EH (cell line): ENCODE measurements at regions not wholly inside any gene's neighbourhood (a gene's known extent, or its start where the extent isn't known, plus 50 kb on each side); places are given as distances from the start of the nearest gene placed in this dataset.

ENCODE experiments used
- DNase-seq: peaks from one replicate; pipeline ENCODE4 v3.0.0-alpha.2; 2015; ENCODE audit warnings: low read depth

DNA sequence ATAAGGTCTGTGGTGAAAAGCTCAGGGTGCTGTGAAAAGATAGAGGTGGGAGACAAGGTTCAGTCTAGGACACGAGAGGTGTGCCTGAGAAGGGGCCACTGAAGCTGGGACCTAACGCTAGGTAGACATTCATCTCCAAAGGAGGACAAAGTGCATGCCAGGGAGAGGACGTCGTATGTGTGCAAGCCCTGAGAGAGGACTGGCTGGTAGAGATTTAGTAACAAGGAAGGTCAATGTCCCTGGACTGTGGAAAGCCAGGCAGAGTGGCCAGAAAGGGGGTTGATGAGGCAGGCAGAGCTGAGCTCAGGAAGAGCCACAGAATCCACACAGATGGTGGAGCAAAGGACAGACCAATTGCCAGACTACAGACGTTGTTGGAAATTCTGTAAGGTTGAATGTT, 817.6 kb downstream of the CCSER2 start:
- no peak for DNase-seq

DNA sequence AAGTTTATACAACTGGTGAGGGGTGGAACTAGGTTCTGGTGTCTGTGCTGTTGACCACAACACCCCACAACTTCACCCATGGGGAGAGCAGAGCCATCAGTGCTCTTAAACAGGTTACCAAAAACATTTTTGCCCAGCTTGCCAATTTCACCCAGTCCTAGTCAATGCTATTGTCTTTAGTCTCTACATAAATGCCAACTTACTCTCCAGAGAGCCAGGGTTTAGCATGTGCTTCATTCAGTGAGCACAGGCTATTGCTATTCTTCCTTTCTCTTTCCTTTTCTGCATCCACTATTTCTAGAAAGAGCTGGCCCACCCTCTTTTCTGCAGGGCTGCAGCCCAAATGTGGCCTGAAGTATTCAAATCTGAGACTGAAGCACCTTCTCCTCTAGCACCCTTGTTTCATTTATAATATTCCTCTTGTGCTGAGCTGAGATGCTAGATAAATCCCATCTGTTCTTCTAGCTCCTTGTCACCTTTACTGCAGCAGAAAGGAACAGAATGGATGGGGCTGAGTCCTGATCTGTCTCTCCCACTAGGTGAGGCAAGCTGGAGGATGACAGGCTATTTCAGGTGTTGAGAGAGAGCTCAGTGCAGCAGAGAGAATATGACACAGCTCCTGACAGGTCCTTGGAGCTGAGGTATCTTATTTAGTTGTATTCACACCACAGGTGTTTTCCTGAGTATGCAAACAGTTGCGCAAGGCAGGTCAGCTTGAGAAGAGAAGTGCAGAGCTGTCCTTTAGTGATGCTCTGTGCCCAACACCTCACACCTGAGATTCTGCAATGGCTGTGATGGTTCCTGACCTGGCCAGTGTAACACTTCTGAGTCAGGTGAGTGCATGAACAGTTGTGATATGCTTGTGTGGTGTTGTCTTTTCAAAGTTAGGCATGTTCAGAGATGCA, 819.2 kb downstream of the CCSER2 start:
- no peak for DNase-seq

DNA sequence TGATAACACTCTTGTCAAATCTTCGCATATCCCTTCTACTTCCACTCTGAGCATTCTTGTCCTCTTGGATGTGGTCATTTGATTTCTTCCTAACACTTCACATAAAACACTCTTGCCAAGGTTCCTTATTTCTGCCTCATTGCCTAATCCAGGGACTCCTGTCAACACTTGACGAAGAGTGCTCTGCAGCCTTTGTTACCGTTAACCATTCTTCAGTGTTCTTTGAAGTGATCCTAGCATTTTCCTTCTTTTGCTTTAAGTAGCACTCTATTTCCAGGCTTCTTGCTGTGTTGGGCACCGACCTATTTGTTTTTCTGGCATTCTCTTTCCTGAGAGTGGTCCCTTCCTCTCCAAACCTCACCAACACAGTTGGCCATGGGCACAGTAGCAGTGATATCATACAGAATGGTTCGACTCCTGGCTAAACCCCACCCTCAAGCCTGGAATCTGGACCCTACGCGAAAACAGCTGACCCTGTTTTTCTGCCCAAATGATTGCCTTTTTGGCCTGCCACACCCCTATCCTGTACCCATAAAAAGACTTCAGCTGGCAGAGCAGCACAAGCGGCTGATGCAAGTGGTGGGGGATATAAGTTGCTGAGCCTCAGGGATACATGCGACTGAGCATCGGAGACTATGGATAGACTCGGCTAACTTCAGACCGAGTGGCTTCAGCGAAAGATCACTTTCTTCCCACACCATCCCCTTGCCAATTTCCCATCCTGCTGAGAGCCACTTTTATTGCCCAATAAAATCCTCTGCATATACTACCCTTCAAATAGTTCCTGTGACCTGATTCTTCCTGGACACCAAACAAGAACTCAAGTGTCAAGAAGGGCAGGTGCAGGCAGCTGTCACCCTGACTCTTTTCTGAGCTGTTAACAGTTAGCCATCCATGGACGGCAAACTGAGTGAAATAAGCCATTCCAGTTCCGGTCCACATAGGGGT, 820.6 kb downstream of the CCSER2 start:
- no peak for DNase-seq

DNA sequence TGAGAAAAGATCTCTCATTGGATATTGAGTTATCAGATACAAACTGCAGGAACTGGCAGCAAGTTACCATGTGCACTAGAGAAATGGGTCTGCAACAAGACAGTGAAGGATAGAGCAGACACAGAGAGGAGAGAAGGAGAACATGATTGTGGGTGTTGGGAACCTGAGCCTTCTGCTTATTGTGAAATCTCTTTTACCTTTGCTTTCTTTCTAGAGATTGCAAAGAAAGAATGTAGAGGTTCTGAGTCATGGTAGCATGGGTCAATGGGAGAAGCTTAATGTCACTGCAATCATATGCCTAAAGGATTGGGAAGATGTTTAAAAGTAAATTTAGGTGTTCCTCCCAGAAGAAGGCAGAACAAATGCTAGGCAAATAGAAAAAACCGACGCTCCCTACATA, 821.4 kb downstream of the CCSER2 start:
- DNase-seq, result no peak

DNA sequence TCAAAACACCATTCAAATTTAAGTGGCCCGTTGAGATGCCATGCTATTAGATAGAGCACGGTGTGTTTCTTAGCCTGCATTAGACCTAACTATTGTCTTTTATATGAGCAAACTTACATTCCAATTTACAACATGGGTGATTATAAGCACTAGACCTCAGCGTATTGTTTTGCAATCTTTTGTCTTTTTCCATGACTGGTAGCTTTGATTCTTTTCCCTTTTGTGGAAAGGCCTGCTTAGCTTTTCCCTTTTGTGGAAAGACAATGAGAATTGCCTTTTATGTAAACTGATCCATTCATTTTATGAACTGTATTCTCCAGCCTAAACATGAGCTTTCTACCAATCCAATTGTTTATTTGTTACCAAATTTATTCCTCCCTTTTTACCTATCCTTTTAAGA, 823.1 kb downstream of the CCSER2 start:
- no peak for DNase-seq

DNA sequence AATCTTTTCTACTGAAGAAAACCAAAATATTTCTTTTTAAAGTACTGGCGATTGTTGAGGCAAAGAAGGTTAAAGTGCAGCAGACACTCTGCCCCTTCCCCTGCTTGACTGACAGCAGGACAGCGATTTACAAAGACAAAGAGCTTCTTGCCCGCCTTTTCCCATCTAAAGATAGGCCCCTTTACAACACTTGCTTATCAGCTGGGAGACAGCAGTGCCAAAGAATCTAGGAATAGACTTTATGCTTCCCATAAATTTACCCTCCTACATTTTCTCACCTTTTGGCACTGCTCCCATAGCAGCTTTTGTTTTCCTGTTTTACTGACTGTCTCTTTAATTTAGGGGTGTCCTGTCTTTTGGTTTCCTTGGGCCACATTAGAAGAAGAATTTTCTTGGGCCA, 824.1 kb downstream of the CCSER2 start:
- no peak for DNase-seq

DNA sequence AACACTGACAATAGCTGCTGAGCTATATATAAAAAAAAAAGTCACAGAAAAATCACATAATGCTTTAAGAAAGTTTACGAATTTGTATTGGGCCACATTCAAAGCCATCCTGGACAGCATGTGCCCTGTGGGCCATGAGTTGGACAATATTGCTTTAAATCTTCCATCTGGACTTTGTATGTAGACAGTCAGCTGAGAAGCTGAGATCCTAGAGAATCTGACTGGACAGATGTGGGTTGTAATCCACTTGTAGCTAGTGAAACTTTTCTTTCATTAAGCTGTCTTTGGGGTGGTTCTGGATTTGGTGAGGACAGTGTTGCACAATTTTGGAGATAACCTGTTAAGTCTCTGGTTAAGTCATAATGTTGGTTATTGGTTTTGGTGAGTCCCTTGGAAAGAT, 824.5 kb downstream of the CCSER2 start:
- DNase-seq, result no peak

DNA sequence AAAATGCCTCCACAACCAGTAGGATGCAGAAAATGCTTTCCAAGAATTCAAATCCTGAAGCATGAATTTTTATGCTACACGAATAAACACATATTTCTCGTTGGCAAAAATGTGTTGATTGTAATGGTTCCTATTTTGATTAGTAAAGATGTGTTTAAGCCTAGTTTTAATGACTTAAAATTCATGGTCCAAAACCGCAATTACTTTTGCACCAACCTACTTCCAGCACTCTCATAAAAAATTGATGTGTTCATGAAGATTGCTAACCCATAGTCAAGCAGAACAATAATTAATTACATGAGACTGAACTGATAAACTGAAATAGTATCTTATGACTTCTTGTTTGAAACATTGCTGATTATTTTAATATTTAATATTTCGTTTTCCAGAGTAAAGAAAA, 828.8 kb downstream of the CCSER2 start:
- DNase-seq, result no peak

DNA sequence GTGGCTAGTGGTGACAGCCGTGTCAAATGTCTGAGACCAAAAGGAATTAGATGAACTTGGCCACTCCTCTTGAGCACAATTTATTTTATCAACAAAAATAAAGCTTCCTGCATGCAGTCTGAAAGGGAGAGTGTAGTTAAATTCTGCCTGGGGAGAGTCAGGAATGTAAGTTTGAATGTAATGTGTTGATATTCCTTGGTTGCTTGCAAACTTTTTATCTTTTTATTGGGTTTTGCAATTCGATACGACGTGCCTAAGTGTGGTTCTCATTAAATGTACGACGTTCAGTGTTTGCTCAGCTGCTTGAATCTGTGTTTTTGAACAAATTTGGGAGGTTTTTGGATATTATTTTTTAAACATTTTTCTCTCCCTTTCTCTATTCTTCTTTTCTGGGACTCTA, 839.9 kb downstream of the CCSER2 start:
- no peak for DNase-seq

DNA sequence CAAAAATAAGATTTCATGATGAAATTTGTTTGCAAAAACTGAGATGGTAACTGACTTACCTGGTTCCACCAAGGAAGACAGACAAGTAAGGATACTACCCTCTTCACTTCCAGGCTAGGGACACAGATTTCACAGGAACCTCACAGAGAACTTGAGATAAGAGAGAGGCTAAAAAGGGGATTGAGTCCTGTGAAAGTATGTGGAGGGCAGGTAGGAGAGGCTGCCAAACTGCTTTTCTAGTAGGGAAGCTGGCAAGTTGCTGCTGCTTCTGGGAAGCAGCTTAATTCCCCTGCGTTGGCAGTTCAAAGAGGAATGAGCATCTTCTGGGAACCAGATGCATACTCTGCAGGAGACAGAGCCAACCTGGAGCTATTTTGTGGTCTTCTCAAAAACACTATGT, 841.6 kb downstream of the CCSER2 start:
- no peak for DNase-seq

DNA sequence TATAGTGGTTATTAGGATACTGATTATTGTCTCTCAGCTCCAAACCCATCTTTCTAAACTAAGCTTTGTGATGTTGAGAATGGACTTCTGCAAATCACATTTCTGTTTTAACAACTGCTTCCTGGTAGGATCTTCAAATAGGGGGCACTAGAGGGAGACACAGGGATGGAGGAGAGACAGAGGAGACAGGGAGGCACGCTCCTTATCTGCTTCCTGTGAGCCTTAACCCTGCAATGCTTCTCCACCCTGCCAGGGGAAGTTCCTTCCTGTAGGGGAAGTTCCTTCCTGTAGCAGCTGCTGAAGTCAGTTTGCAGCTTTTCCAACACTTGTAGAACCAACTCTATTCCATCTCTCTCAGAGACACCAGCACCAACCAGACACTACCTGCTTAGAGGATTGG, 847.2 kb downstream of the CCSER2 start:
- no peak for DNase-seq

DNA sequence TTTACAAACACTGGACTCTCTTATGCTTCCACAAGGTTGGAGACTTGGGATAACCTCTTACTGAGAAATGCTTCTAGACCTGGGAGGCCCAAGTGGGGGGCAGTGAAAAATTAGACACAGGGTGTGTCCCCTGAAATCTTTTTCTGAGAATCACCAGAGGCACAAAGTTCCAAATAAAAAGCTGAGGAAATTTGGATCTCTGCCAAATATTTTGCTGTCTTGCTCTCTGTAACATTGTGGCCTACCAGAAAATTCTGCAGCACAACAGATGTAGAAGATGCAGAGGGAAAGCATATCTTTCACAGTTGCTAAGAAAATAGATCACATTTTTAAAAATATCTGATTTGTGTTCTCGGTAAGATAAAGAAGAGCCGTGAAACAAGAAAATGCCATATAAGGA, 849.4 kb downstream of the CCSER2 start:
- no peak for DNase-seq

DNA sequence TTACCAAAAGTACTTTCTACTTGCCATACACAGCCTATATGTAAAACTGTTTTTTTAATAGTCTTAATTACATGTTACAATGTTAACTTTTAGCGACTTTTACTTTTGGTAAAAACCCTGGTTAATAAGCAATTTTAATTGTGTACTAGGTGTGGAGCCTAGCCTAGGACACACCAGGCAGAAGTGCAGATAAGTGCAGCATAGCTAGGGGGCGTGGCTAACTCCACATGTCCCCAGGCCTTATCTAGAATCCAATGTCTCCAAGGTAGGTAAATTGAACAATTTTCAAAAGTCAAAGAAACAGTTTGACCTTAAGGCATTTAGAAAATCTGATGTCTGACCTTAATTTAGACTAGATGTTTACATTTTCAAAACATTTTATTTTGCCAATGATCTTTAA, 858.7 kb downstream of the CCSER2 start:
- DNase-seq, result no peak

DNA sequence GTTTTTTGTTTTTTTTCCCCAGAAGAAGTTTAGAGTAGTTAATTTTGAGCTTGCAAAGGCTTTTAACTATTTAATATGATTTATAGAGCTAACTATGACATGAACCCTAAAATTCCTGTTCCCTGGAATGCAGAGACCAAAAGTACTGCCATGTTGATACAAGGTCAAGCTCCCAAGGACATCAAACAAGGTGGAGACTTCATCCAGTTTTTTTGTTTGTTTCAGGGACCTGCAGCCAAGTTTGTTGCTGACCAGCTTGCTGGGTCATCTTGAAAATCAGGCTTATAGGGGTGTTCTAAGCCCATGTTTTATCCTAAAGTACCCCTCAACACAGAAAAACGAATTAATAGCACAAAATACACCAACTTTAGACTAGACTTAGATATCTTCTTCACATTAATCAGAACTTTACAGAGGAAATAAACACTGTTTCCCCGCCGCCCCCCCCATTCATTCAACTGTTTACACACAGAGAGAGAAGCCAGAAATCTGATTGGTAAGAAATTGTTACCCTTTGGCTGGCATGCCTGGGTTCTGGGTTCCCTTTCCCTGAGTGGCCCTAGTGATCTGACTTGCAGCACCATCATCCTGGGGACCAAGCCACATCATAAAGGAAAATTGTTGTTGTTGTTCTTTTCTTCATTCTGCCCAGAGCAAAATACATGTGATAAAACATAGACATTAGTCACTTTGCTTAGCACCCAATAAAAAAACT, 860.5 kb downstream of the CCSER2 start:
- no peak for DNase-seq

DNA sequence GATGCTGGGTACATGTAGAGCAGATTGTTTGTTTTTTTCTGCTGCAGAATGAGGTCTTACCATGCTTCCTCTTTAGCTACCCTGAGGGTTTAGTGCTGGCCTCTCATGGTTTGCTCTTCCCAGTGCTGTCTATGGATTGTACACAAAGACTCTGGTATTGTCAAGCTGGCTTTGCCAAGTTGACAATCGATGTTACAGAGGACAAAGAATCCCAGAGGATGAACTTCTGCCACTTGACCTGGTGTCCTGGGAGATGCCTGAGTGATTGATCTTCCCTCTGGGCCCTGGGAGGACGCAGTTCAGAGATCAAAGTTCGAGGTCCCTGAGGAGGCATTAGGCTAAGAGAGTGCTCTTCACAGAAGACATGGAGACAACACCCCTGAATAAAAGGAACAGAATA, 865.4 kb downstream of the CCSER2 start:
- DNase-seq, result no peak

DNA sequence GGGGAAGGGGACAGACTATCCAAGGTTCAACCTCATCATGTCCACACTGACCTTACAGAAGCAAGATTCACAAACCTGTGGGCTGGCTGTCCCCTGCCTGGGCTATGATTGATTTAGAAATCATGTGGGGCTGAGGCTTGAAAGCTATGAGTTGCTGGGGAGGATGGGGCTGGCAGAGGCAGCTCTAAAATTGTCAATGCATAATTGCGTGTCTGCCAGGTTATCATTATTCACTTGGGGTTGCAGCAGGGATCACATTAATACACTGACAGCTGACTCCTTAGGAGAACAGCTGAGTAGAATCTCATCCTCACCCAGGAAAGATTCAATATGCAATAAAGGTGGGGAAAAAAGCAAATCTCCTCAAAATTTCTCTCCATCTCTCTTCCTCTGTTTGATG, 866.3 kb downstream of the CCSER2 start:
- no peak for DNase-seq

DNA sequence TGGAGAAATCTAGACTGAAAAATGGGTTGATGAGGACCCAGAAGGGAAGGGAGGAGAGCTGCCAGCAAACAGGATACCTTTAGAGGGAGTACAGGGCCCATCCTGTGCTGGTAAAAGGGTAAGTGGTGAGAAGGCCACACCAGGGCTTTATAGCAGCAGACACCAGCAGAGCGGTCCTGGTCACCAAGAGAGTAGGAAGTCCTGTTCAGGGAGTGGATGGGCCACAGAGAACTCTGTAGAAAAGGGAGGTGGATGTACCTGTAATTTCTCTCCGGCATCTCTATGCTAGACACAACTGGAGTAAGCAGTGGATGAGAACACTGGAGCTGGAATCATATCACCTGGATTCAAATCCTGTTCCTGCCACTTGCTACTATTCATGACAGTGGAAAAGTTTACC, 867.2 kb downstream of the CCSER2 start:
- DNase-seq, result no peak

DNA sequence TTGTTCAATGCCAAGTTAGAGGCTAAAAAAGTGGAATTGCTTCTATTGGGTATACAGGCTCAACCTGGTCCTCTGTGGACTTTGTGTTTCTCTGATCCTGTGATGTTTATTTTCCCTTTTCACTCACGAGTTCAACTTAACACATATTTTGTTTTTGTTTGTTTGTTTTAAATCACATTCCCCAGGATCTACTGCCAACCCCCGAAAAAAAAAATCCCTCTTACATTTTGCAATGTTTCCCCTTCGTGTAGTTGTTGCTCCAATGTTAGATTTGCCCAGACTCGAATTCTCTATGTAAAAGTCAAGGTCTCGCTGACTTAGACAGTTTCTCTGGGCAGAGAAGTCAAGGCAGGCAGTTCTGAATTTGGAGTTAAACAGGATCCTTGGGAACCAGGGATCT, 876.4 kb downstream of the CCSER2 start:
- DNase-seq, result no peak

DNA sequence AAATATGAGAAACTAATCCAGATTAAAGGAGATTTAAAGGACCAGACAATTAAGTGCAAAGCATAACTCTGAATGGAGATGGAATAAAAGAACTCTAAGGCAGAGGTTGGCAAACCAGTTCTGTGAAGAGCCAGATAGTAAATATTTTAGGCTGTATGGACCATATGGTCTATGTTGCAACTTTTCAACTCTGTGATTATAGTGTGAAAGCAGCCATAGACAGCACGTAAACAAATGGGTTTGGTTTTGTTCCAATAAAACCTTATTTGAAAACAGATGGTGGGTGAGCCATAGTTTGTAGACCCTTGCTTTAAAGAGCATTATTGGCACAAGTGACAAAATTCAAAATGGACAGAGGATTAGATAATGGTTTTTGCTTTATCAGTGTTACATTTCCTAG, 884.1 kb downstream of the CCSER2 start:
- no peak for DNase-seq

DNA sequence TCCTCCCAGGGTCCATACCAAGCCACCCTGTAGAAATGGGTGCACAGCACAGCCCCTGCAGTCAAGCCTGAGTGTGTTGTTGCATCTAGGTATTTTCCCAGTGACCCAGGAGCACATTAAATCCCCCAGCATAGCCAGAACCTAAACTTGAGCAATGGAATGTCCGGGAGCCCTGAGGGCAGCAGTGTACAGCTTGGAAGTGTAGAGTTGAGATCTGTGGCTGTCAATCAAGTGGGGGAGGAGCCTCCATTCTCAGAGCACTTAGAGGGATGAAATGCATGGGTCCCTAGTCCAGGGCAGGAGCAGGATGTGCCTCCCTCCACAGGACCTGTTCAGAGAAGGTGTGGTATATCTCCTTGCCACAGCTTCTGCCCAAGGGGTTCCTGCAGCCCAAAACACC, 885.1 kb downstream of the CCSER2 start:
- no peak for DNase-seq

DNA sequence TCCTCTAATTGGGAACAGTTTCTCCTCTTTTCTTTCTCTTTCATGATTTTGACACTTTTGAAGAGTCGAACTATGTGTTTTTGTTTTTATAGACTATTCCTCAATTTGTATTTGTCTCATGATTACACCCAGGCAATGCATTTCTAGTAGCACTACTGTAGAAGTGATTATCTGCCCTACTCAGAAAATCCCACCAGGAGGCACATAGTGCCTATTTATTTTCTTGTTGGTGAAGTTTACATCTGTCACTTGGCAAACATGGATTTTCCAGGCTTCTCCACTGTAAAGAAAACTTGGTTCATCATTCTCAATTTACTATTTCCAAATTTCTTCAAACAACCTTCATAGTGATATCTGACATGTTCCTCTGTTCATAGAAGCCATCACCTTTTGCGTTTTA, 893.9 kb downstream of the CCSER2 start:
- no peak for DNase-seq

DNA sequence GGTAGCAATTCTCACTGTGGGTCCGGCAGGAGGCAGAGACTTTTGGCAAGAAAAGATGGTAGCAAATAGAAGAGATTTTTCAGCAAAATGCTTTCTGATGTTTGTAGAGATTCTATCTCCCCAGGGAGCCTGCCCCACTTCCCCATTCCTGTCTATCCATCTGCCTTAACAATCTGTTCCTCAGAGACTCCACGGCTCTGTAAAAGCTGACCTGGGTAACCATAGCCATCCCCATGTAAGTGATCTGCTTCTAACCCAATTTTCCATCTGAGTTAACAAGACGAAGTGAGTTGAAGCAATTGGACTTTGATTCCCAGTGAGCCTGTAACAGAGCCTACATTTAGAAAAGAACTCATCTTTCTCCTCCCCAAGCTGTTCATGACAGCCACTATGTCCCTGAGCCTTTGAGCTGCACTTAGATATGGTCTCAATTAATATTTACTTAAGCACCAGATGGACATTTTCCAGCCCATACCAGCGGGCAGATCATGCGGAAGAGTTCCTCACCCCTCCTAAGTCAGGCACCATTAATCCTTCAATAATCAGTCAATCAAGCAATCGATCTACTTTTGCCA, 896.1 kb downstream of the CCSER2 start:
- DNase-seq, result no peak
